GM12878 (cell line): ENCODE measurements at regions not wholly inside any gene's neighbourhood (a gene's known extent, or its start where the extent isn't known, plus 50 kb on each side); places are given as distances from the start of the nearest gene placed in this dataset.

Experiments
- ATAC-seq: fragments of 200-7000 bp; cut with Tn5 transposase; 3 replicates; pipeline ENCODE4 v1.9.1; 2020; ENCODE audit warnings: mild to moderate bottlenecking, moderate library complexity
- BruUV-seq: library from RNA; stranded (reverse); fragments of 400-500 nt; replicated peaks from 2 replicates; lab custom pipeline; 2021; lab: Mats Ljungman, UMichigan
- CTCF ChIA-PET: fragments of 300-600 bp; sonication (Branson Sonifier 250); formaldehyde crosslinking; extraction: SDS; loops from one replicate; lab custom pipeline; 2021; ENCODE audit warnings: inconsistent platforms; lab: Yijun Ruan, JAX
- POLR2A ChIA-PET: fragments of 350-600 bp; formaldehyde crosslinking; extraction: SDS; loops from one replicate; lab custom pipeline; 2021; ENCODE audit warnings: inconsistent platforms; lab: Charles Lee
- RAD21 ChIA-PET: fragments of 300-600 bp; sonication (Branson Sonifier 250); formaldehyde crosslinking; loops from one replicate; lab custom pipeline; 2023; ENCODE audit warnings: antibody characterized with exemption; ENCODE audit not compliant: unreplicated experiment; lab: Charles Lee
- SMC1A ChIA-PET: fragments of 300-600 bp; sonication (Branson Sonifier 250); formaldehyde crosslinking; loops from one replicate; lab custom pipeline; 2023; ENCODE audit not compliant: unreplicated experiment, uncharacterized antibody; lab: Charles Lee
- DNase-seq: peaks from one replicate; pipeline ENCODE4 v3.0.0-alpha.2; 2011; ENCODE audit warnings: low read depth, low spot score
- FAIRE-seq: peaks from 3 replicates; lab custom pipeline; 2011; peaks lifted over from hg19 to GRCh38; lab: Jason Lieb, UNC
- H2AFZ ChIP-seq: 2 replicates; pipeline ENCODE4 v1.6.0; 2011; ENCODE audit warnings: low read depth, low read length, control low read depth; ENCODE audit not compliant: control insufficient read depth
- H3K27ac ChIP-seq: 2 replicates; pipeline ENCODE4 v1.5.1; 2011; ENCODE audit warnings: control low read depth; ENCODE audit not compliant: control insufficient read depth, insufficient read depth
- H3K27me3 ChIP-seq, 2 experiments: replicated peaks in 1 of 2; 2 replicates each; pipeline versions ENCODE4 v1.6.0 to v1.6.1; 2011; ENCODE audit warnings: low read length in 1 of 2; ENCODE audit not compliant: control insufficient read depth in 2 of 2, insufficient read depth in 2 of 2
- H3K36me3 ChIP-seq, 2 experiments: 2 replicates each; pipeline ENCODE4 v1.5.1; 2011; ENCODE audit warnings: low read length in 1 of 2; ENCODE audit not compliant: control insufficient read depth in 2 of 2, insufficient read depth in 2 of 2
- H3K4me1 ChIP-seq: 2 replicates; pipeline ENCODE4 v1.6.1; 2011; ENCODE audit warnings: mild to moderate bottlenecking, low read length, moderate library complexity, mixed read lengths; ENCODE audit not compliant: control insufficient read depth, insufficient read depth
- H3K4me2 ChIP-seq: 2 replicates; pipeline ENCODE4 v1.6.0; 2011; ENCODE audit warnings: control low read depth; ENCODE audit not compliant: control insufficient read depth, insufficient read depth
- H3K4me3 ChIP-seq: fragments of 200-600 bp; sonication (generic); 2 replicates; pipeline ENCODE4 v1.5.1; 2016
- H3K79me2 ChIP-seq: 2 replicates; pipeline ENCODE4 v1.6.0; 2011; ENCODE audit warnings: low read length; ENCODE audit not compliant: control insufficient read depth, insufficient read depth
- H3K9ac ChIP-seq: 2 replicates; pipeline ENCODE4 v1.8.0; 2011; ENCODE audit warnings: low read length, control low read depth, mixed read lengths; ENCODE audit not compliant: control insufficient read depth, insufficient read depth
- H3K9me3 ChIP-seq: replicated peaks from 3 replicates; pipeline ENCODE4 v1.5.1; 2011; ENCODE audit warnings: mild to moderate bottlenecking, low read length; ENCODE audit not compliant: control insufficient read depth, insufficient read depth
- H4K20me1 ChIP-seq: 2 replicates; pipeline ENCODE4 v1.6.0; 2011; ENCODE audit not compliant: control insufficient read depth, insufficient read depth
- BMI1 ChIP-seq: fragments of 450-650 bp; IDR thresholded peaks from 2 replicates; pipeline ENCODE4 v1.6.1; 2016; ENCODE audit warnings: mild to moderate bottlenecking, moderate library complexity, borderline replicate concordance
- CTCF ChIP-seq, 3 experiments: IDR thresholded peaks in 2 of 3; conservative IDR thresholded peaks in 1 of 3; 2 replicates each; pipeline ENCODE4 v1.5.1; 2011; ENCODE audit warnings: low read depth in 3 of 3, low read length in 3 of 3, mild to moderate bottlenecking in 3 of 3, control low read depth in 2 of 3, moderate library complexity in 2 of 3, inconsistent platforms in 1 of 3, mixed read lengths in 1 of 3; ENCODE audit not compliant: control insufficient read depth in 2 of 3, insufficient read depth in 1 of 3; ENCODE audit errors: extremely low read depth in 1 of 3
- ELK1 ChIP-seq: IDR thresholded peaks from 2 replicates; pipeline ENCODE4 v1.6.1; 2012; ENCODE audit warnings: low read depth, low read length, improper control_type of control experiment
- IRF3 ChIP-seq: fragments of 450-650 bp; IDR thresholded peaks from 2 replicates; pipeline ENCODE4 v1.6.1; 2014; ENCODE audit warnings: mild to moderate bottlenecking
- IRF5 ChIP-seq: fragments of 450-650 bp; IDR thresholded peaks from 2 replicates; pipeline ENCODE4 v1.6.1; 2017; ENCODE audit warnings: borderline replicate concordance
- JUND ChIP-seq: IDR thresholded peaks from 2 replicates; pipeline ENCODE4 v1.6.1; 2012; ENCODE audit warnings: low read depth, mild to moderate bottlenecking, low read length, improper control_type of control experiment, moderate library complexity
- MYB ChIP-seq: fragments of 150-350 bp; IDR thresholded peaks from 2 replicates; pipeline ENCODE4 v1.6.1; 2014; ENCODE audit warnings: mild to moderate bottlenecking, low read depth, low read length, borderline replicate concordance
- PAX8 ChIP-seq: fragments of 450-650 bp; IDR thresholded peaks from 2 replicates; pipeline ENCODE4 v1.6.1; 2017; ENCODE audit warnings: mild to moderate bottlenecking, moderate library complexity
- PRDM15 ChIP-seq: fragments of 450-650 bp; formaldehyde crosslinking; IDR thresholded peaks from 2 replicates; pipeline ENCODE4 v1.4.0; 2020; ENCODE audit warnings: mild to moderate bottlenecking, moderate library complexity
- SKIL ChIP-seq: fragments of 450-650 bp; IDR thresholded peaks from 2 replicates; pipeline ENCODE4 v1.6.1; 2017; ENCODE audit warnings: mild to moderate bottlenecking, low read depth, inconsistent platforms; ENCODE audit not compliant: poor library complexity, severe bottlenecking
- STAT1 ChIP-seq: fragments of 450-650 bp; conservative IDR thresholded peaks from 2 replicates; pipeline ENCODE4 v1.6.1; 2014; ENCODE audit warnings: antibody characterized with exemption, mild to moderate bottlenecking
- WRNIP1 ChIP-seq: IDR thresholded peaks from 2 replicates; pipeline ENCODE4 v1.6.1; 2011; ENCODE audit warnings: low read depth, low read length, improper control_type of control experiment, borderline replicate concordance
- WGBS: methylation state at CpG from one replicate; pipeline ENCODE4 v1.1.6; 2016; ENCODE audit warnings: low lambda C conversion rate; ENCODE audit not compliant: insufficient replicate concordance, insufficient coverage; ENCODE audit errors: missing lambda C conversion rate; 5-methylcytosine and 5-hydroxymethylcytosine counted together
- in situ Hi-C: fragments of 300-500 bp; cut with MboI; formaldehyde crosslinking; loops from 9 replicates; pipeline ENCODE4 v1.14.3; 2018; ENCODE audit warnings: mixed read lengths
- intact Hi-C: fragments of 100-400 bp; cut with micrococcal nuclease; formaldehyde crosslinking; loops from one replicate; pipeline ENCODE4 v1.14.2; 2022; ENCODE audit not compliant: unreplicated experiment

GRCh38 chr2:155930312-155930711, 402.2 kb downstream of the NR4A2 start:
- Histone ChIP-seq H3K27ac (no peak overlapping the region), H3K4me2 (no peak overlapping the region), H3K36me3 (no peaks in the 10 kb centered on the region), H3K79me2 (no peaks in the 10 kb centered on the region), H3K9me3 (no peaks in the 10 kb centered on the region), H2AFZ (no peak overlapping the region), H3K4me3 (no peak overlapping the region), H3K4me1 (no peaks in the 10 kb centered on the region), H4K20me1 (no peaks in the 10 kb centered on the region; the same call in 1 of the 2 replicates), H3K9ac (no peak overlapping the region), H3K27me3 (no peaks in the 10 kb centered on the region)
- ATAC-seq (no peak), DNase-seq (no peak), FAIRE-seq (no peak)
- POLR2A ChIA-PET = no interaction called here
- CTCF ChIA-PET = interaction anchor here (0.9 kb wide), 1 partner anchor 8 kb away, joined by 4 read pairs; no protein-coding TSS in a partner anchor
- RAD21 ChIA-PET = interaction anchor here (1.1 kb wide), 1 partner anchor 29 kb away, joined by 3 read pairs; no protein-coding TSS in a partner anchor
- BruUV-seq = no TSS peak
- in situ Hi-C loops (no loop called here), intact Hi-C loops (no loop called here)
- 0% methylated on average over 1 of the region's 1 CpG for WGBS
- SMC1A ChIA-PET = interaction anchor here (1.3 kb wide), 1 partner anchor 11 kb away, joined by 3 read pairs; no protein-coding TSS in a partner anchor
- TF ChIP-seq JUND = no peak
- TF ChIP-seq SKIL = no peak
- no peak for TF ChIP-seq STAT1
- TF ChIP-seq IRF3 = no peak
- TF ChIP-seq WRNIP1 = no peak
- TF ChIP-seq MYB = no peak
- TF ChIP-seq PAX8 = no peak
- TF ChIP-seq CTCF (IDR thresholded peaks at IDR 0.05 in 2 of 3, conservative IDR thresholded peaks at IDR 0.05 in 1 of 3; ENCODE audit: control insufficient read depth in 2 of 3, extremely low read depth in 1 of 3, insufficient read depth in 1 of 3, low read depth in 3 of 3, low read length in 3 of 3) = no peak
- TF ChIP-seq PRDM15 (CRISPR knock-in tag) = no peak
- TF ChIP-seq BMI1 = no peak
- TF ChIP-seq IRF5 = no peak
- no peak for TF ChIP-seq ELK1
